HepG2 (cell line): ENCODE measurements at regions not wholly inside any gene's neighbourhood (a gene's known extent, or its start where the extent isn't known, plus 50 kb on each side); places are given as distances from the start of the nearest gene placed in this dataset.

Experiments
- BRCA1 ChIP-seq: sonication (generic); formaldehyde crosslinking; IDR thresholded peaks from 2 replicates; pipeline ENCODE4 v1.4.0; 2020; ENCODE audit warnings: missing genetic modification reagents
- FOXA1 ChIP-seq, 2 experiments: fragments of 450-650 bp in 1 of 2; sonication (generic) in 1 of 2; formaldehyde crosslinking in 1 of 2; IDR thresholded peaks; 2 replicates each; pipeline versions ENCODE4 v1.4.0 to v1.6.1; 2016 to 2020; ENCODE audit warnings: missing genetic modification reagents in 1 of 2
- FOXP1 ChIP-seq, 2 experiments: fragments of 450-650 bp in 1 of 2; IDR thresholded peaks; 2 replicates each; pipeline ENCODE4 v1.6.1; 2017 to 2018; ENCODE audit warnings: antibody characterized with exemption in 1 of 2
- KDM3A ChIP-seq: IDR thresholded peaks from 2 replicates; pipeline ENCODE4 v1.6.1; 2018; ENCODE audit warnings: low read depth, missing compliant biosample characterization
- NONO ChIP-seq, 2 experiments: fragments of 450-650 bp in 1 of 2; sonication (generic) in 1 of 2; formaldehyde crosslinking in 1 of 2; IDR thresholded peaks in 1 of 2; conservative IDR thresholded peaks in 1 of 2; 2 replicates each; pipeline versions ENCODE4 v1.6.1 to v1.8.0; 2017 to 2022; ENCODE audit warnings: mild to moderate bottlenecking in 1 of 2, missing genetic modification reagents in 1 of 2, moderate library complexity in 1 of 2
- NRL ChIP-seq: sonication (generic); formaldehyde crosslinking; IDR thresholded peaks from 2 replicates; pipeline ENCODE4 v1.5.0; 2020; ENCODE audit warnings: missing genetic modification reagents, mild to moderate bottlenecking, moderate library complexity, borderline replicate concordance
- PHF21A ChIP-seq: sonication (generic); formaldehyde crosslinking; IDR thresholded peaks from 2 replicates; pipeline ENCODE4 v1.5.0; 2020; ENCODE audit warnings: mild to moderate bottlenecking, missing genetic modification reagents
- RXRB ChIP-seq: IDR thresholded peaks from 2 replicates; pipeline ENCODE4 v1.6.1; 2016; ENCODE audit warnings: borderline replicate concordance, missing genetic modification reagents, missing compliant biosample characterization
- SOX13 ChIP-seq, 3 experiments: fragments of 450-650 bp in 1 of 3; sonication (generic) in 1 of 3; formaldehyde crosslinking in 1 of 3; IDR thresholded peaks in 2 of 3; conservative IDR thresholded peaks in 1 of 3; 2 replicates each; pipeline versions ENCODE4 v1.5.0 to v1.6.1; 2016 to 2020; ENCODE audit warnings: antibody characterized with exemption in 1 of 3, mild to moderate bottlenecking in 1 of 3, missing compliant biosample characterization in 1 of 3, missing genetic modification reagents in 1 of 3, moderate library complexity in 1 of 3
- TARDBP ChIP-seq: sonication (generic); formaldehyde crosslinking; IDR thresholded peaks from 2 replicates; pipeline ENCODE4 v1.8.0; 2022; ENCODE audit warnings: mild to moderate bottlenecking, missing genetic modification reagents
- ZMYM3 ChIP-seq: sonication (generic); formaldehyde crosslinking; IDR thresholded peaks from 2 replicates; pipeline ENCODE4 v1.5.1; 2020; ENCODE audit warnings: mild to moderate bottlenecking, missing genetic modification reagents
- ZMYM4 ChIP-seq: sonication (generic); formaldehyde crosslinking; IDR thresholded peaks from 2 replicates; pipeline ENCODE4 v1.8.1; 2023; ENCODE audit warnings: mild to moderate bottlenecking, missing genetic modification reagents
- ZNF10 ChIP-seq: sonication (generic); formaldehyde crosslinking; IDR thresholded peaks from 2 replicates; pipeline ENCODE4 v1.4.0; 2020; ENCODE audit warnings: mild to moderate bottlenecking, low read depth, missing genetic modification reagents, borderline replicate concordance
- ZNF124 ChIP-seq: sonication (generic); formaldehyde crosslinking; IDR thresholded peaks from 2 replicates; pipeline ENCODE4 v1.4.0; 2020; ENCODE audit warnings: missing genetic modification reagents
- ZNF18 ChIP-seq: sonication (generic); formaldehyde crosslinking; IDR thresholded peaks from 2 replicates; pipeline ENCODE4 v1.8.0; 2022; ENCODE audit warnings: mild to moderate bottlenecking, missing genetic modification reagents; ENCODE audit not compliant: insufficient replicate concordance
- ZNF20 ChIP-seq: sonication (generic); formaldehyde crosslinking; IDR thresholded peaks from 2 replicates; pipeline ENCODE4 v1.4.0; 2020; ENCODE audit warnings: mild to moderate bottlenecking, moderate library complexity, missing genetic modification reagents
- ZNF274 ChIP-seq: sonication (generic); formaldehyde crosslinking; IDR thresholded peaks from 2 replicates; pipeline ENCODE4 v1.5.1; 2020; ENCODE audit warnings: mild to moderate bottlenecking, missing genetic modification reagents
- ZNF451 ChIP-seq: sonication (generic); formaldehyde crosslinking; IDR thresholded peaks from 2 replicates; pipeline ENCODE4 v1.5.0; 2020; ENCODE audit warnings: mild to moderate bottlenecking, missing genetic modification reagents
- ZNF766 ChIP-seq: sonication (generic); formaldehyde crosslinking; IDR thresholded peaks from 2 replicates; pipeline ENCODE4 v1.5.0; 2020; ENCODE audit warnings: missing genetic modification reagents, borderline replicate concordance
- TF ChIP-seq, protein P1 (sequence below): IDR thresholded peaks from 2 replicates; pipeline ENCODE4 v1.6.1; 2016; ENCODE audit warnings: missing compliant biosample characterization, missing genetic modification reagents, borderline replicate concordance
- TF ChIP-seq, protein P2 (sequence below): sonication (generic); IDR thresholded peaks from 2 replicates; pipeline ENCODE4 v1.6.1; 2016; ENCODE audit warnings: low read depth, borderline replicate concordance
- TF ChIP-seq, protein P3 (sequence below), 2 experiments: sonication (generic) in 1 of 2; formaldehyde crosslinking in 1 of 2; IDR thresholded peaks; 2 replicates each; pipeline versions ENCODE4 v1.4.0 to v1.6.1; 2018 to 2020; ENCODE audit warnings: missing genetic modification reagents in 2 of 2, borderline replicate concordance in 1 of 2, low read depth in 1 of 2, mild to moderate bottlenecking in 1 of 2, missing biosample characterization in 1 of 2

DNA sequence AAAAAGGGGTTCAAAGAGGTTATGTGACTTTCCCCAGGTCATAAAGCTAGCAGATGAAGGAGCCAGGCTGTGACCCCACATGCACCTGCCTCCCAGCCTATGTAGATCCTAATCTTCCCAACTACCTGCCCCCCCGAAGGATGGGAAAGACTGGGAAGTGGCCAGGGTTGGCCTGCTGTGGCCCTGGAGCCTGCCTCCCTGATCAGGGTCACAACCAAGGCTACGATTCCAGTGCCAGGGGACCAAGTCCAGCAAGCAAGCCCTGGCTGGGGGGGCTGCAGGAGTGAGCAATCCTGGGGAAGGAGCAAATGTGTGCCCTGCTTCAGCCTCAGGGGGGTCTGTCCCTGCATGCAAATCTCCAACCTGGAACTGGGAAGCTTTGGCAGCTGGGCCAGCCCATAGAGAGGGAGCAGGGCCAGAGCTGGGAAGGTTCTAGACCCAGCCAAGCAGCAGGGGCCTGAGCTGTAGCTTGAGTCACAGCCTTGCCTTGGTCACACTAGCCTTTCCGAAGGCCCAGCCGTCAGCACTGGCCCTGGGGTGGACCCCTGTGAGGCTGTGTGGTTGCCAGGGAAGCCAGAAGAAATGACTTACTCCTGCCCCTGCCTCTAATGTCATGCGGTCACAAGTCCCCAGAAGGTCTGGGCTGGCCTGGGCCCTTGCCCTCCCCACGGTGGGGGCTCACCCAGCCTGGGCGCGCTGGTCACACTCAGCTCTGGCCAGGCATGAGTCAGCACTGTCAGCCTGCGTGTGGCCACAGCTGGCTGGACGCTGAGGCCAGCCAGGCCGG is 96.4 kb upstream of the ZMIZ1 start (continued):
- TF ChIP-seq ZNF18 (peak; percentile 97), ZMYM3 (CRISPR knock-in tag) (peak; percentile 79), RXRB (peak; percentile 90), ZNF451 (CRISPR knock-in tag) (no peak; the same call in 1 of the 2 replicates), ZNF20 (no peak; the same call in 1 of the 2 replicates), ZNF274 (CRISPR knock-in tag) (no peak), ZNF124 (CRISPR knock-in tag) (peak; percentile 77; the same call in 1 of the 2 replicates), TARDBP (peak; percentile 89; the same call in 1 of the 2 replicates), FOXP1 (IDR thresholded peaks at IDR 0.05) (no peak), FOXP1 (CRISPR knock-in tag; IDR thresholded peaks at IDR 0.05) (peak; percentile 40), FOXA1 (IDR thresholded peaks at IDR 0.05) (no peak), FOXA1 (CRISPR knock-in tag; IDR thresholded peaks at IDR 0.05) (peak; percentile 38; the same call in 1 of the 2 replicates), NONO (IDR thresholded peaks at IDR 0.05) (no peak), NONO (CRISPR knock-in tag; conservative IDR thresholded peaks at IDR 0.05) (peak; percentile 89), PHF21A (CRISPR knock-in tag) (peak; percentile 44; the same call in 1 of the 2 replicates), SOX13 (IDR thresholded peaks at IDR 0.05) (no peak), SOX13 (CRISPR knock-in tag; conservative IDR thresholded peaks at IDR 0.05 in 1 of 2, IDR thresholded peaks at IDR 0.05 in 1 of 2) (peak in 1 of 2 experiments; percentile 67; a peak in 2 of 4 replicates), KDM3A (CRISPR knock-in tag) (peak; percentile 67), NRL (peak; percentile 75; the same call in 1 of the 2 replicates), ZMYM4 (CRISPR knock-in tag) (peak; percentile 39; the same call in 1 of the 2 replicates), ZNF10 (CRISPR knock-in tag) (no peak), BRCA1 (CRISPR knock-in tag) (no peak), ZNF766 (CRISPR knock-in tag) (no peak; the same call in 1 of the 2 replicates)
- TF ChIP-seq, protein P1, sequence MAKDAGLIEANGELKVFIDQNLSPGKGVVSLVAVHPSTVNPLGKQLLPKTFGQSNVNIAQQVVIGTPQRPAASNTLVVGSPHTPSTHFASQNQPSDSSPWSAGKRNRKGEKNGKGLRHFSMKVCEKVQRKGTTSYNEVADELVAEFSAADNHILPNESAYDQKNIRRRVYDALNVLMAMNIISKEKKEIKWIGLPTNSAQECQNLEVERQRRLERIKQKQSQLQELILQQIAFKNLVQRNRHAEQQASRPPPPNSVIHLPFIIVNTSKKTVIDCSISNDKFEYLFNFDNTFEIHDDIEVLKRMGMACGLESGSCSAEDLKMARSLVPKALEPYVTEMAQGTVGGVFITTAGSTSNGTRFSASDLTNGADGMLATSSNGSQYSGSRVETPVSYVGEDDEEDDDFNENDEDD (CRISPR knock-in tag): peak; percentile 76; the same call in 1 of the 2 replicates
- TF ChIP-seq, protein P2, sequence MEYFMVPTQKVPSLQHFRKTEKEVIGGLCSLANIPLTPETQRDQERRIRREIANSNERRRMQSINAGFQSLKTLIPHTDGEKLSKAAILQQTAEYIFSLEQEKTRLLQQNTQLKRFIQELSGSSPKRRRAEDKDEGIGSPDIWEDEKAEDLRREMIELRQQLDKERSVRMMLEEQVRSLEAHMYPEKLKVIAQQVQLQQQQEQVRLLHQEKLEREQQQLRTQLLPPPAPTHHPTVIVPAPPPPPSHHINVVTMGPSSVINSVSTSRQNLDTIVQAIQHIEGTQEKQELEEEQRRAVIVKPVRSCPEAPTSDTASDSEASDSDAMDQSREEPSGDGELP: peak; percentile 97
- TF ChIP-seq, protein P3, sequence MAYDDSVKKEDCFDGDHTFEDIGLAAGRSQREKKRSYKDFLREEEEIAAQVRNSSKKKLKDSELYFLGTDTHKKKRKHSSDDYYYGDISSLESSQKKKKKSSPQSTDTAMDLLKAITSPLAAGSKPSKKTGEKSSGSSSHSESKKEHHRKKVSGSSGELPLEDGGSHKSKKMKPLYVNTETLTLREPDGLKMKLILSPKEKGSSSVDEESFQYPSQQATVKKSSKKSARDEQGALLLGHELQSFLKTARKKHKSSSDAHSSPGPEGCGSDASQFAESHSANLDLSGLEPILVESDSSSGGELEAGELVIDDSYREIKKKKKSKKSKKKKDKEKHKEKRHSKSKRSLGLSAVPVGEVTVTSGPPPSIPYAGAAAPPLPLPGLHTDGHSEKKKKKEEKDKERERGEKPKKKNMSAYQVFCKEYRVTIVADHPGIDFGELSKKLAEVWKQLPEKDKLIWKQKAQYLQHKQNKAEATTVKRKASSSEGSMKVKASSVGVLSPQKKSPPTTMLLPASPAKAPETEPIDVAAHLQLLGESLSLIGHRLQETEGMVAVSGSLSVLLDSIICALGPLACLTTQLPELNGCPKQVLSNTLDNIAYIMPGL (CRISPR knock-in tag; IDR thresholded peaks at IDR 0.05; ENCODE audit: borderline replicate concordance in 1 of 2, low read depth in 1 of 2): peak in 1 of 2 experiments; percentile 15; a peak in 2 of 4 replicates
